ENCODE measurements at regions not wholly inside any gene's neighbourhood (a gene's known extent, or its start where the extent isn't known, plus 50 kb on each side); places are given as distances from the start of the nearest gene placed in this dataset.

GRCh38 chrX:20355187-20355586 is 88.5 kb upstream of the RPS6KA3 start:
- no peak overlapping the region for H3K4me3 Mint-ChIP-seq (ENCODE audit: unreplicated experiment)
- no peaks in the 10 kb centered on the region for H3K27me3 Mint-ChIP-seq (ENCODE audit: unreplicated experiment)
- H3K9me3 Mint-ChIP-seq (ENCODE audit: unreplicated experiment), result no peaks in the 10 kb centered on the region
- H3K36me3 Mint-ChIP-seq (ENCODE audit: unreplicated experiment), result no peaks in the 10 kb centered on the region
- no peak for DNase-seq
- no peak overlapping the region for H3K27ac Mint-ChIP-seq (ENCODE audit: unreplicated experiment)
- no peaks in the 10 kb centered on the region for H3K4me1 Mint-ChIP-seq (ENCODE audit: low read depth, unreplicated experiment)
- TF ChIP-seq CTCF (IDR thresholded peaks at IDR 0.05; ENCODE audit: partially characterized antibody, unreplicated experiment), result no peak

- DNase-seq, result no peak
- Mint-ChIP-seq H3K27ac (ENCODE audit: unreplicated experiment) (no peak overlapping the region), H3K36me3 (ENCODE audit: unreplicated experiment) (no peaks in the 10 kb centered on the region), H3K4me1 (ENCODE audit: low read depth, unreplicated experiment) (no peaks in the 10 kb centered on the region), H3K9me3 (ENCODE audit: unreplicated experiment) (no peaks in the 10 kb centered on the region), H3K4me3 (ENCODE audit: unreplicated experiment) (no peak overlapping the region), H3K27me3 (ENCODE audit: unreplicated experiment) (no peaks in the 10 kb centered on the region)
- no peak for TF ChIP-seq CTCF (IDR thresholded peaks at IDR 0.05; ENCODE audit: partially characterized antibody, unreplicated experiment)
Observed at GRCh38 chrX:20354505-20354904, 87.8 kb upstream of the RPS6KA3 start.

- no peak for DNase-seq
- H3K9me3 Mint-ChIP-seq (ENCODE audit: unreplicated experiment), result no peaks in the 10 kb centered on the region
Observed at GRCh38 chrX:20352935-20353336, 86.2 kb upstream of the RPS6KA3 start.

GRCh38 chrX:20352504-20352903 is 85.8 kb upstream of the RPS6KA3 start:
- Mint-ChIP-seq H3K9me3 (ENCODE audit: unreplicated experiment) (no peaks in the 10 kb centered on the region), H3K4me1 (ENCODE audit: low read depth, unreplicated experiment) (no peaks in the 10 kb centered on the region), H3K4me3 (ENCODE audit: unreplicated experiment) (no peak overlapping the region), H3K27me3 (ENCODE audit: unreplicated experiment) (no peaks in the 10 kb centered on the region), H3K27ac (ENCODE audit: unreplicated experiment) (no peak overlapping the region), H3K36me3 (ENCODE audit: unreplicated experiment) (no peaks in the 10 kb centered on the region)
- no peak for TF ChIP-seq CTCF (IDR thresholded peaks at IDR 0.05; ENCODE audit: partially characterized antibody, unreplicated experiment)
- DNase-seq, result no peak

More at GRCh38 chrX:20352935-20353336, 86.2 kb upstream of the RPS6KA3 start:
- TF ChIP-seq CTCF (IDR thresholded peaks at IDR 0.05; ENCODE audit: partially characterized antibody, unreplicated experiment), result no peak
- H3K4me1 Mint-ChIP-seq (ENCODE audit: low read depth, unreplicated experiment), result no peaks in the 10 kb centered on the region
- no peak overlapping the region for H3K4me3 Mint-ChIP-seq (ENCODE audit: unreplicated experiment)
- H3K27me3 Mint-ChIP-seq (ENCODE audit: unreplicated experiment), result no peaks in the 10 kb centered on the region
- H3K36me3 Mint-ChIP-seq (ENCODE audit: unreplicated experiment), result no peaks in the 10 kb centered on the region
- H3K27ac Mint-ChIP-seq (ENCODE audit: unreplicated experiment), result no peak overlapping the region

- Mint-ChIP-seq H3K9me3 (ENCODE audit: unreplicated experiment) (no peaks in the 10 kb centered on the region), H3K4me1 (ENCODE audit: low read depth, unreplicated experiment) (no peaks in the 10 kb centered on the region), H3K4me3 (ENCODE audit: unreplicated experiment) (no peak overlapping the region), H3K27ac (ENCODE audit: unreplicated experiment) (no peak overlapping the region), H3K36me3 (ENCODE audit: unreplicated experiment) (no peaks in the 10 kb centered on the region), H3K27me3 (ENCODE audit: unreplicated experiment) (no peaks in the 10 kb centered on the region)
- no peak for DNase-seq
- no peak for TF ChIP-seq CTCF (IDR thresholded peaks at IDR 0.05; ENCODE audit: partially characterized antibody, unreplicated experiment)
Observed at GRCh38 chrX:20350596-20350995, 83.9 kb upstream of the RPS6KA3 start.
